Left ventricle myocardium inferior (tissue), 1 donor: ENCODE measurements at regions not wholly inside any gene's neighbourhood (a gene's known extent, or its start where the extent isn't known, plus 50 kb on each side); places are given as distances from the start of the nearest gene placed in this dataset.

Experiments
- DNase-seq: peaks from one replicate; pipeline ENCODE4 v3.0.0-alpha.2; 2020
- H3K27ac ChIP-seq: fragments of 200-600 bp; replicated peaks from 2 replicates; pipeline ENCODE4 v1.8.0; 2021
- H3K27me3 ChIP-seq: fragments of 200-600 bp; 2 replicates; pipeline ENCODE4 v1.8.0; 2021; ENCODE audit warnings: low read depth
- H3K36me3 ChIP-seq: fragments of 200-600 bp; 2 replicates; pipeline ENCODE4 v1.8.0; 2021
- H3K4me1 ChIP-seq: fragments of 200-600 bp; 2 replicates; pipeline ENCODE4 v1.8.0; 2021
- H3K4me3 ChIP-seq: fragments of 200-600 bp; 2 replicates; pipeline ENCODE4 v1.8.0; 2021; ENCODE audit warnings: mild to moderate bottlenecking, moderate library complexity
- H3K9me3 ChIP-seq: fragments of 200-600 bp; replicated peaks from 2 replicates; pipeline ENCODE4 v1.8.0; 2021
- CTCF ChIP-seq: fragments of 200-600 bp; IDR thresholded peaks from 2 replicates; pipeline ENCODE4 v1.8.0; 2021; ENCODE audit warnings: antibody characterized with exemption, mild to moderate bottlenecking, borderline replicate concordance
- intact Hi-C: fragments of 100-400 bp; cut with micrococcal nuclease; formaldehyde crosslinking; loops from one replicate; pipeline ENCODE4 v1.11.0; 2022
- donor health status: DM: no; HTN: yes; CAD: no; lungs with severe emphysema.

DNA sequence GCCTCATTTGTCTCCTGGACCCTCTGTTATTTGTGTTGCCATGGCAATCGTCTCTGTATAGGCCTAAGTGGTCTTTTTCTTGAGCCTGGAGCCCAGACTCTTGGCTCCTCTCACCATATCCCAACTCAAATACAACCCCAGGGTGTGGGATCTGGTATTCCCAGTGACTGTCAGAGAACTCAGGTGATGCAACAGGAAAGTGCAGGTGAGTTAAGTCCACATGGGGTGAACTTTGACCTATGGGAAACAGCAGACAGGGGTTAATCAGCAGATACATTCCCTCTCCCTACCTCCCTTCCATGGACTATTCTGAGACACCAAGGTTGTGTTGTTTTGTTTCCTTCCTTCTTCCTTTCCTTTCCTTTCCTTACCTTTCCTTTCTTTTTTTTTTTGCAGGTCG, 130.9 kb upstream of the RPS6KA3 start:
- intact Hi-C loops, result no loop called here

GRCh38 chrX:20394451-20394850, 127.7 kb upstream of the RPS6KA3 start:
- no peak overlapping the region for H3K4me3 ChIP-seq
- no peaks in the 10 kb centered on the region for H3K4me1 ChIP-seq
- no peaks in the 10 kb centered on the region for H3K9me3 ChIP-seq
- H3K36me3 ChIP-seq, result no peaks in the 10 kb centered on the region
- H3K27me3 ChIP-seq, result no peaks in the 10 kb centered on the region
- no peak for TF ChIP-seq CTCF
- intact Hi-C loops, result no loop called here
- no peak for DNase-seq
- H3K27ac ChIP-seq, result no peak overlapping the region

More for the DNA sequence above, 130.9 kb upstream of the RPS6KA3 start:
- Histone ChIP-seq H3K4me3 (no peak overlapping the region), H3K27me3 (no peaks in the 10 kb centered on the region), H3K36me3 (no peaks in the 10 kb centered on the region), H3K4me1 (no peaks in the 10 kb centered on the region), H3K9me3 (no peaks in the 10 kb centered on the region), H3K27ac (no peak overlapping the region)
- no peak for DNase-seq
- no peak for TF ChIP-seq CTCF

GRCh38 chrX:20393944-20394343, 127.2 kb upstream of the RPS6KA3 start:
- Histone ChIP-seq H3K4me1 (no peaks in the 10 kb centered on the region), H3K27me3 (no peaks in the 10 kb centered on the region), H3K9me3 (no peaks in the 10 kb centered on the region), H3K36me3 (no peaks in the 10 kb centered on the region), H3K4me3 (no peak overlapping the region), H3K27ac (no peak overlapping the region)
- intact Hi-C loops, result no loop called here
- TF ChIP-seq CTCF, result no peak
- DNase-seq, result no peak

GRCh38 chrX:20388594-20388993, 121.9 kb upstream of the RPS6KA3 start:
- Histone ChIP-seq H3K4me3 (no peak overlapping the region), H3K4me1 (no peaks in the 10 kb centered on the region), H3K36me3 (no peaks in the 10 kb centered on the region), H3K9me3 (no peaks in the 10 kb centered on the region), H3K27ac (no peak overlapping the region), H3K27me3 (no peaks in the 10 kb centered on the region)
- intact Hi-C loops, result no loop called here
- TF ChIP-seq CTCF, result no peak
- DNase-seq, result no peak

DNA sequence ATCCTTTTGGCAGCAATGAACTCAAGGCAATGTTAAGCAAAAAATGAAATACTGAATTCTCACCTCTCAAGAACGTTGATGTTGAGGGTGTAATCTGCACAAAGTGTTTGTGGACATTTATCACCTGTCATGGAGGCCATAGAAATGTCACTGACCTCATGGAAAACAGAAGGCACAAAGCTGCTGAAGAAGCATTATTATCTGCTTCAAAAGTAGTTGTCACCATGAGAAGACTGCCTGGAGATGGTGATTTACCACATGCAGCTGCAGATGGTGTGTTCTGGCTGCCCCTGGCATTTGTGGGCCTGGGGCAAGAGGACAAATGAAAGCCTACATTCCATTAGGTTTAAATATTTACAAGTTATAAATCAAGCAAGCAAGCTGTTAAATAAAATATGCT, 116.8 kb upstream of the RPS6KA3 start:
- no peaks in the 10 kb centered on the region for H3K4me1 ChIP-seq
- DNase-seq, result no peak
- H3K4me3 ChIP-seq, result no peak overlapping the region
- H3K27ac ChIP-seq, result peak overlapping the region; percentile 51
- no peaks in the 10 kb centered on the region for H3K36me3 ChIP-seq
- no peaks in the 10 kb centered on the region for H3K27me3 ChIP-seq
- no peak for TF ChIP-seq CTCF
- H3K9me3 ChIP-seq, result no peaks in the 10 kb centered on the region
- intact Hi-C loops, result no loop called here
